Germinal center (tissue), 1 donor: ENCODE measurements at regions not wholly inside any gene's neighbourhood (a gene's known extent, or its start where the extent isn't known, plus 50 kb on each side); places are given as distances from the start of the nearest gene placed in this dataset.
"Not testable (repeated sequence)": the region's sequence is repeated elsewhere in the genome, so short reads cannot be mapped to it uniquely, and the experiment has no call there.

ENCODE experiments used
- DNase-seq: peaks from one replicate; pipeline ENCODE4 v3.0.0; 2012; ENCODE audit warnings: mixed read lengths, low spot score

GRCh38 chr5:39544941-39545340 is 120.2 kb upstream of the DAB2 start:
- DNase-seq = no peak

GRCh38 chr5:39543335-39543734 is 118.6 kb upstream of the DAB2 start:
- no peak for DNase-seq

- no peak for DNase-seq
Observed at GRCh38 chr5:39542511-39543285, 117.9 kb upstream of the DAB2 start.

GRCh38 chr5:39541920-39542319 is 117.1 kb upstream of the DAB2 start:
- DNase-seq = no peak

- DNase-seq = no peak
Observed at GRCh38 chr5:39539470-39539869, 114.7 kb upstream of the DAB2 start.

GRCh38 chr5:39534690-39535089 is 109.9 kb upstream of the DAB2 start:
- no peak for DNase-seq

- no peak for DNase-seq
Observed at GRCh38 chr5:39533749-39534148, 109.0 kb upstream of the DAB2 start.

GRCh38 chr5:39532511-39532910 is 107.7 kb upstream of the DAB2 start:
- no peak for DNase-seq

- DNase-seq = no peak
Observed at GRCh38 chr5:39531306-39531705, 106.5 kb upstream of the DAB2 start.

GRCh38 chr5:39526914-39527477 is 102.2 kb upstream of the DAB2 start:
- no peak for DNase-seq

- not testable (repeated sequence) for DNase-seq
Observed at GRCh38 chr5:39525781-39526180, 101.0 kb upstream of the DAB2 start.

- DNase-seq = no peak
Observed at GRCh38 chr5:39525271-39525670, 100.5 kb upstream of the DAB2 start.

- no peak for DNase-seq
Observed at GRCh38 chr5:39523821-39524220, 99.0 kb upstream of the DAB2 start.

GRCh38 chr5:39521940-39522590 is 97.3 kb upstream of the DAB2 start:
- no peak for DNase-seq

GRCh38 chr5:39521098-39521860 is 96.5 kb upstream of the DAB2 start:
- DNase-seq = no peak

GRCh38 chr5:39520232-39520572 is 95.4 kb upstream of the DAB2 start:
- no peak for DNase-seq

GRCh38 chr5:39519566-39520231 is 94.9 kb upstream of the DAB2 start:
- no peak for DNase-seq

GRCh38 chr5:39519079-39519478 is 94.3 kb upstream of the DAB2 start:
- DNase-seq = no peak

- DNase-seq = no peak
Observed at GRCh38 chr5:39518516-39518915, 93.7 kb upstream of the DAB2 start.

GRCh38 chr5:39517800-39518199 is 93.0 kb upstream of the DAB2 start:
- no peak for DNase-seq

- no peak for DNase-seq
Observed at GRCh38 chr5:39515881-39516280, 91.1 kb upstream of the DAB2 start.

GRCh38 chr5:39513236-39513635 is 88.5 kb upstream of the DAB2 start:
- DNase-seq = no peak
